Small intestine (tissue), 7 donors: ENCODE measurements at regions not wholly inside any gene's neighbourhood (a gene's known extent, or its start where the extent isn't known, plus 50 kb on each side); places are given as distances from the start of the nearest gene placed in this dataset.

ENCODE experiments used
- DNase-seq, 2 donors: peaks; one replicate each; pipeline versions ENCODE4 v3.0.0 to v3.0.0-alpha.2; 2013
- FAIRE-seq: peaks from 2 replicates; lab custom pipeline; 2012; peaks lifted over from hg19 to GRCh38; lab: Jason Lieb, UNC
- H3K27ac ChIP-seq, 3 donors: one replicate each; pipeline ENCODE4 v1.5.1; 2013; ENCODE audit warnings: low read length in 2 of 3, mild to moderate bottlenecking in 2 of 3, control low read depth in 1 of 3, inconsistent platforms in 1 of 3, low read depth in 1 of 3, moderate library complexity in 1 of 3
- H3K27me3 ChIP-seq, 3 donors: one replicate each; pipeline ENCODE4 v1.6.1; 2013; ENCODE audit warnings: low read length in 3 of 3, inconsistent platforms in 1 of 3; ENCODE audit not compliant: control insufficient read depth in 3 of 3, insufficient read depth in 3 of 3
- H3K36me3 ChIP-seq, 3 donors: one replicate each; pipeline ENCODE4 v1.6.1; 2013; ENCODE audit warnings: low read length in 3 of 3, inconsistent platforms in 1 of 3, low read depth in 1 of 3, mild to moderate bottlenecking in 1 of 3, moderate library complexity in 1 of 3; ENCODE audit not compliant: control insufficient read depth in 3 of 3, insufficient read depth in 2 of 3
- H3K4me1 ChIP-seq, 3 donors: one replicate each; pipeline ENCODE4 v1.6.1; 2013; ENCODE audit warnings: low read length in 2 of 3, inconsistent platforms in 1 of 3, low read depth in 1 of 3, mild to moderate bottlenecking in 1 of 3, moderate library complexity in 1 of 3; ENCODE audit not compliant: control insufficient read depth in 3 of 3, insufficient read depth in 2 of 3
- H3K4me3 ChIP-seq, 3 donors: one replicate each; pipeline ENCODE4 v1.5.1; 2013; ENCODE audit warnings: low read length in 3 of 3, control low read depth in 1 of 3, inconsistent platforms in 1 of 3, low read depth in 1 of 3, mild to moderate bottlenecking in 1 of 3, moderate library complexity in 1 of 3
- H3K9me3 ChIP-seq, 2 donors: one replicate each; pipeline ENCODE4 v1.6.1; 2013; ENCODE audit warnings: low read depth in 1 of 2, low read length in 1 of 2; ENCODE audit not compliant: control insufficient read depth in 2 of 2, insufficient read depth in 1 of 2
- WGBS, 3 donors: extraction: QIAGEN DNeasy Blood & Tissue Kit; methylation state at CpG; one replicate each; pipeline ENCODE4 v1.1.7; 2013; 5-methylcytosine and 5-hydroxymethylcytosine counted together
- donor health status: healthy with polysubstance abuse.
- donor health status: control.
- donor health status: control.
- donor health status: Bipolar disorder and iron deficiency.
- donor health status: healthy.

DNA sequence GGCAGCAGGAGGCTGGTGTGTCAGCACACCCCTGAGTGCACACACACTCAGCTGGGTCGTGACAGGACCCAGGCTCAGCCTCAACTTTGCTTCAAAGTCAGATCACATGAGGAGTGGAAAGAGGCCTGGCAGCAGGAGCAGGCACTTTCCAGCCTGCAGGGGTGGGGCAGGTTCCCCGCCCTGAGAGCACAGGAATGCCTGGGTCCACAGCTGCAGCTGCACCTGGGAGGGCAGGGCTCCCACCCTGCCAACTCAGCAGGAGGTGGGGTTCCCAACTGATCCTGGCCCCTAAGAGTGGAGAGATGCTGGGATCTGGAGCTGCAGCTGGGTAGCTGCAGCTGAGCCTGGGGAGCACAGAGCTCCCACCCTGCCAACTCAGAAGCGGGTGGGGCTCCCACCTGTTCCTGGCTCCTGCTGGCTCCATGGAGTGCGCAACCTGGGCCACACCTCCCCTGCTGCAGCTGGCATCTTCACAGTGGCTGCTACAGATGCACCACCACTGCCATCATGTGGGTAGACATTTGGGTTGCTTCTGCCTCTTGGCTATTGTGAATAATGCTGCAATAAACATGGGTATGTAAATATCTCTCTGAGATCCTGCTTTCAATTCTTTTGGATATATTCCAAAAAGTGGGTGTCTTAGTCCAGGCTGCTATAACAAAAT, 415.4 kb downstream of the TTLL7 start:
- Histone ChIP-seq H3K36me3 (peaks cover 0 to 4% (median 0%) of the 10 kb centered on the region in 3 donors), H3K27me3 (no peaks in the 10 kb centered on the region), H3K4me1 (no peaks in the 10 kb centered on the region), H3K9me3 (peaks cover 0 to 11% of the 10 kb centered on the region in 2 donors), H3K27ac (no peak overlapping the region), H3K4me3 (no peak overlapping the region)
- no peak for FAIRE-seq
- DNase-seq: peak; percentile 2 to 11
- 38 to 54% (median 38%) methylated on average over 4 of the region's 4 CpGs for WGBS, 3 donors

GRCh38 chr1:83581747-83582146, 417.2 kb downstream of the TTLL7 start:
- 82 to 88% (median 87%) methylated on average over 8 of the region's 8 CpGs for WGBS, 3 donors
- no peak overlapping the region for H3K4me3 ChIP-seq
- peaks cover 0 to 4% (median 0%) of the 10 kb centered on the region in 3 donors for H3K36me3 ChIP-seq
- H3K9me3 ChIP-seq: peaks cover 0 to 11% of the 10 kb centered on the region in 2 donors
- DNase-seq: no peak
- no peaks in the 10 kb centered on the region for H3K27me3 ChIP-seq
- H3K27ac ChIP-seq: no peak overlapping the region
- FAIRE-seq: no peak
- H3K4me1 ChIP-seq: no peaks in the 10 kb centered on the region

GRCh38 chr1:83574791-83575190, 424.1 kb downstream of the TTLL7 start:
- Histone ChIP-seq H3K4me1 (no peaks in the 10 kb centered on the region), H3K36me3 (no peaks in the 10 kb centered on the region), H3K9me3 (no peaks in the 10 kb centered on the region), H3K27ac (no peak overlapping the region), H3K4me3 (no peak overlapping the region), H3K27me3 (no peaks in the 10 kb centered on the region)
- no peak for FAIRE-seq
- DNase-seq: no peak
- 62 to 70% (median 62%) methylated on average over 2 of the region's 2 CpGs for WGBS, 3 donors

DNA sequence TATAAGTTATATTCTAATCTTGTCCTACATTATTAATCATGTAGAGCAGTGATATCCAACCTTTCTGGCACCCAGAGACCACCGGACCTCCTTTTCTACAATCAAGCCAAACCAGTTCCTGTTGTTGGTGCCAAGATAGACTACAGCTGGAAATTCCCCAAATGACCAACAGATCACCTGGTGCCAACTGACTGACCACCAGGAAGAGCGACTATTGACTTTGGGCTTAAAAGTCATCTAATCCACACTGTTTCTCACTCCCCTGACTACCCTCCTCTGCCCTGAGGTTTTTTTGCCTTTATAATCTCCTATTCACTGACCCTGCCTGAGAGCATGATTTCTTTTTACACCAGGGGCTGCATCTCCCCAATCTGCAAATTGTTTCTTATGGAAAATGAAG, 425.2 kb downstream of the TTLL7 start:
- H3K27me3 ChIP-seq: no peaks in the 10 kb centered on the region
- no peak overlapping the region for H3K4me3 ChIP-seq
- no peaks in the 10 kb centered on the region for H3K9me3 ChIP-seq
- DNase-seq (no peak), FAIRE-seq (no peak)
- no peak overlapping the region for H3K27ac ChIP-seq
- whole genome bisulfite sequencing, 3 donors: 81 to 95% (median 83%) methylated on average over 2 of the region's 2 CpGs
- no peaks in the 10 kb centered on the region for H3K4me1 ChIP-seq
- H3K36me3 ChIP-seq: no peaks in the 10 kb centered on the region

DNA sequence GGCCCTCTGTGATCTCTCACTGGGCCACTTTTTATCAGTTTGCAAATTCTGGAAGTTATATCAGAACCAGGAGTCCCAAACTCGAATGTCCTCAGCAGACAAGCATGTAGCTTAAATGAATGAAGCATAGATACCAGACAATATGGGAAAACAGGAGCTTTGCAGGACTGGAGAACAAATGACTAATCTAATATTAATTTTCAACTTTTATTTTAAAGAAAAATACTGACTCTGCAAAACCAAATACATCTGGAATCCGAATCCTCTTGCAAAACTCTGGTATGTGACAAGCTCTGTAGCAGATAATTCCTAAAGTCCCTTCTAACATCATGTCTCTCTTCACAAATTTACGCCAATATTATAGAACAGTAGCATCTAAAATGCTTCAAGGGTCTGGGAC, 427.4 kb downstream of the TTLL7 start:
- WGBS, 3 donors: 74 to 80% (median 77%) methylated on average over 3 of the region's 3 CpGs

DNA sequence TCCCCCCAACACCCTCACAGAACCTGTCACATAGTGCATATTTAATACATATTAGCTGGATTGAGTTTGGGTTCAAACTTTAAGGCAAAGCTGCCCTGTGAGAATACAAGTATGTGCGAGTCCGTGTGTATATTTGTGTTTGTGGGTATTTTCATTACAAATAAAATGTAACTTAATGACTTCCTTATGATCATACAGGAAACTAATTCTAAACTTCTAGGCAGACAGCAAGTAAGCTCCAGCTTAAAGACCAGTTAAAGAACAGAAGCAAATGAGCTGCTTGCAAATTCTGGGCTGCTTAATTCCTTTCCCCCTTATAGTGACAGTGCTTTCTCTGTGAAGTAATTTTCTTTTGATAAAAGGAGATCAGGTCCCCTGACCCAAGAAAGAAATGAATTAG, 437.6 kb downstream of the TTLL7 start:
- DNase-seq: no peak
- 91 to 96% (median 92%) methylated on average over 2 of the region's 2 CpGs for WGBS, 3 donors

More for the DNA sequence above, 427.4 kb downstream of the TTLL7 start:
- no peak overlapping the region for H3K27ac ChIP-seq
- DNase-seq (no peak), FAIRE-seq (no peak)
- no peaks in the 10 kb centered on the region for H3K36me3 ChIP-seq
- H3K27me3 ChIP-seq: no peaks in the 10 kb centered on the region
- H3K4me3 ChIP-seq: no peak overlapping the region
- H3K4me1 ChIP-seq: no peaks in the 10 kb centered on the region
- no peaks in the 10 kb centered on the region for H3K9me3 ChIP-seq

DNA sequence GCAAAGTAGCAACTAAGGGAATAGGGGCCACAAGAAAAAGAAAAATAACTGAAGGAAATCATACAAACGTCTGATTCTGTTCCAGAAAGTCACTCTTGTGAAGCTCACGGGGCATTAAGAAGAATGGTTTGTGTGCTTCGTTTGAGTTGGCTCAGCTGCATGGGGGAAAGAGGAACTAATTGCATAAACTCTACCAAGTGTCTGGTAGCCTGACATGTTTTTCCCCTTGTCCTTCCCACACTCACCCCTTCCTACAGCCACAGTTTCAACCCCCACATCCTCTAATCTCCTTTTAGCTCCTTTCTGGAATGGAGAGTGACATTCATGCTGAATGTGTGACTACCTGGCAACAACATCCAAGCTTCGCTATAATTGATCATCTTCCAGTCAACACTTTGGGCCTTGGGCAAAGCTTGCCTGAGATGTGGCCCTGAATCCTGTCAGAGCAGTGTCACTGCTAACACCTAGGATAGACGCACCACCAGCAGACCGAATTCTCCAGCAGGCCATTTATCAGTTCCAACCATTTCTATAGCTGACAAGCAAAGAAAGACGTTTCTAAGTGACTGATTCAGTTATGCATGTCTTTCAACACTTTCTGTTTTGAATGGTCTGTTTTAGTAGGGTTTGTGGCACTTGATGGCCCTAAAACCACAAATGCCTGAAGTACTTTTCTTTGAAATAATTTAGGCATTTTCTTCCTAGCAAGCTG, 439.6 kb downstream of the TTLL7 start:
- Histone ChIP-seq H3K27ac (no peak overlapping the region), H3K4me3 (no peak overlapping the region), H3K4me1 (no peaks in the 10 kb centered on the region), H3K9me3 (no peaks in the 10 kb centered on the region), H3K27me3 (no peaks in the 10 kb centered on the region), H3K36me3 (no peaks in the 10 kb centered on the region)
- DNase-seq (no peak), FAIRE-seq (no peak)
- WGBS, 3 donors: 69 to 74% (median 70%) methylated on average over 7 of the region's 7 CpGs

More for the DNA sequence above, 437.6 kb downstream of the TTLL7 start:
- H3K36me3 ChIP-seq: no peaks in the 10 kb centered on the region
- H3K4me3 ChIP-seq: no peak overlapping the region
- H3K27ac ChIP-seq: no peak overlapping the region
- no peaks in the 10 kb centered on the region for H3K9me3 ChIP-seq
- H3K4me1 ChIP-seq: no peaks in the 10 kb centered on the region
- H3K27me3 ChIP-seq: no peaks in the 10 kb centered on the region
- no peak for FAIRE-seq

GRCh38 chr1:83555871-83556270, 443.1 kb downstream of the TTLL7 start:
- FAIRE-seq (no peak), DNase-seq (no peak)
- H3K4me1 ChIP-seq: no peaks in the 10 kb centered on the region
- no peaks in the 10 kb centered on the region for H3K9me3 ChIP-seq
- H3K4me3 ChIP-seq: no peak overlapping the region
- H3K27me3 ChIP-seq: no peaks in the 10 kb centered on the region
- no peaks in the 10 kb centered on the region for H3K36me3 ChIP-seq
- 66 to 70% (median 68%) methylated on average over 8 of the region's 8 CpGs for WGBS, 3 donors
- no peak overlapping the region for H3K27ac ChIP-seq
